IPS-15b (cell line): ENCODE measurements at regions not wholly inside any gene's neighbourhood (a gene's known extent, or its start where the extent isn't known, plus 50 kb on each side); places are given as distances from the start of the nearest gene placed in this dataset.

Source experiments
- H3K27me3 ChIP-seq: one replicate; pipeline ENCODE4 v1.6.1; 2013; ENCODE audit warnings: low read length; ENCODE audit not compliant: control insufficient read depth, insufficient read depth
- H3K36me3 ChIP-seq: one replicate; pipeline ENCODE4 v1.6.1; 2013; ENCODE audit warnings: low read length; ENCODE audit not compliant: control insufficient read depth, insufficient read depth
- H3K4me1 ChIP-seq: one replicate; pipeline ENCODE4 v1.6.1; 2013; ENCODE audit warnings: mild to moderate bottlenecking, low read length; ENCODE audit not compliant: control insufficient read depth, insufficient read depth
- H3K4me3 ChIP-seq: one replicate; pipeline ENCODE4 v1.5.1; 2013; ENCODE audit warnings: low read depth, low read length
- H3K9ac ChIP-seq: one replicate; pipeline ENCODE4 v1.6.1; 2013; ENCODE audit warnings: low read depth, mild to moderate bottlenecking, low read length
- H3K9me3 ChIP-seq: one replicate; pipeline ENCODE4 v1.6.1; 2013; ENCODE audit warnings: mild to moderate bottlenecking, low read length; ENCODE audit not compliant: control insufficient read depth, insufficient read depth

DNA sequence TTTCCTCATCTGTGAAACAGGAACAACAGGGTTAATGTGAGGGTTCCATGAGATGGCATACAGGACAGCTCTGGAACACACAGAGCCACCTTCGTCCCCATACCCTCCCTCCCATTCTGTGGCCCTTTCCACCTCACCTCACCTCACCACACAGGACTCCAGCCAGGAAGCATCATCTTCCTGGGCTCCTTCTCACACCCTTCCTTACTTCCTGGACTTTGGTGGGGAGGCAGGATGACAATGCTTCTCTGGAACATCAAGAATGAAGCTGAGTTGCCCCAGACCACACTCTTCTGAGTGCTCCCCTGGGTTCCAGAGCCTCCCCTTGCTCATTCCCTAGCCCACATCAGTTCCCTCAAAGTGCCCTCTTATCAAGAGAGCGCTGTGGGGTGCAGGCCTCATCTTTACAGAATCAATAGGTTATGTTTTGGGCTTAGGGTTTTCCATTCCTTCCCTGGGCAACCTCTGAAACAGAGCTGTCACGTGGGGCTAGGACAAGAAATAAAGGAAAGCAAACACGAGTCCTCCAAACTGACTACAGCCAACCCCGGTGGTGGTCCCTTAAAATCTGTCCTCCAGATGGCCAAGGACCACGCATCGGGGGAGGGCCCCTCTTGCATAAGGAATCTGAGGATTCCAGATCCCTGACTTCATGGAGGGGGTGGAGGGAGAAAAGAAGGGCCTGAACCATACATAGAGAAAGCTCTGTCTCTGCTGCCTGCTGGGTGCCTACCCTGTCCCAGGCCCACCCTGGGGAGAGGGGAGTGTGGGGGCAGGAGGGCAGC lies 74.4 kb upstream of the ATP6AP2 start:
- Histone ChIP-seq H3K4me1 (no peaks in the 10 kb centered on the region), H3K27me3 (no peaks in the 10 kb centered on the region), H3K36me3 (no peaks in the 10 kb centered on the region), H3K9ac (no peak overlapping the region), H3K4me3 (no peak overlapping the region), H3K9me3 (no peaks in the 10 kb centered on the region)

DNA sequence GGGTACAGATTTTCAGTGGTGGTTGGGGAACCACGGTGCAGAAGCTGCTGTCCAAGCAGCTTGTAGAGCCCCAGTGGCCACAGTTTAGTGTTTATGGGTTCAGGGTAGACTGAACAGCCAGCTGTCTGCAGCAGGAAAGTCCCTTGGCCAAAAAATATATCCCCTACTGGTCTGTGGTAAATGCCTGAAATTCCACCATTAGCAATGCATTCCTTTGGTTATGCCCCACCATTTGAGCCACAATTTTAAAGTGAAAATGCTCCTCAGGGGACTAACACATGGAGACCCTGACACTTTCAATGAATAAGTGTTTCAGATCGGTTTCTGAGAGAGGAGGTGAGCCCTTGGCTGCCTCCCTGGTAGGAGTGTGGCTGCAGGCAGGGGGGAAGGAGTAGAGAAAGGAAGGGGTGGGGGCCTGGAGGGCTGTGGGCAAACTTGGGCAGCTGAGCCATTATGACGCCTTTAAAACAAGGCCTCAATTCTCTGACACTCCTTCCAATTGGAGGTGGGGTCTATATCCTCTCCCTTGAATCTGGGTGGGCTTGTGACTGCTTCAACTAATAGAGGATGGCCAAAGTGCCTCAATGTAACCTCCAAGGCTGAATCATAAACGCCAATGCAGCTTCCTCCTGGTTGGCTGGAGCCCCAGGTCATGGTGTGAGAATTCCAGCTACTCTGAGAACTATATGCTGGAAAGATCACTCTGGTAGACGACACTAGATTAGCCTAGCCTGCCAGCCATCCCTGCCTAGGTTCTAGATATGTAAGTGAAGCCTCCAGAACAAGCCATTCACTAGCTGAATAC lies 75.8 kb upstream of the ATP6AP2 start:
- Histone ChIP-seq H3K9ac (no peak overlapping the region), H3K36me3 (no peaks in the 10 kb centered on the region), H3K27me3 (no peaks in the 10 kb centered on the region), H3K9me3 (no peaks in the 10 kb centered on the region), H3K4me1 (no peaks in the 10 kb centered on the region), H3K4me3 (no peak overlapping the region)

- Histone ChIP-seq H3K27me3 (no peaks in the 10 kb centered on the region), H3K4me1 (no peaks in the 10 kb centered on the region), H3K36me3 (no peaks in the 10 kb centered on the region), H3K4me3 (no peak overlapping the region), H3K9ac (no peak overlapping the region), H3K9me3 (no peaks in the 10 kb centered on the region)
Measured at GRCh38 chrX:40503094-40503493, 77.7 kb upstream of the ATP6AP2 start.

- no peaks in the 10 kb centered on the region for H3K9me3 ChIP-seq
- H3K4me3 ChIP-seq: no peak overlapping the region
- H3K27me3 ChIP-seq: no peaks in the 10 kb centered on the region
- no peaks in the 10 kb centered on the region for H3K4me1 ChIP-seq
- H3K9ac ChIP-seq: no peak overlapping the region
- no peaks in the 10 kb centered on the region for H3K36me3 ChIP-seq
Measured at GRCh38 chrX:40502688-40503087, 78.1 kb upstream of the ATP6AP2 start.

DNA sequence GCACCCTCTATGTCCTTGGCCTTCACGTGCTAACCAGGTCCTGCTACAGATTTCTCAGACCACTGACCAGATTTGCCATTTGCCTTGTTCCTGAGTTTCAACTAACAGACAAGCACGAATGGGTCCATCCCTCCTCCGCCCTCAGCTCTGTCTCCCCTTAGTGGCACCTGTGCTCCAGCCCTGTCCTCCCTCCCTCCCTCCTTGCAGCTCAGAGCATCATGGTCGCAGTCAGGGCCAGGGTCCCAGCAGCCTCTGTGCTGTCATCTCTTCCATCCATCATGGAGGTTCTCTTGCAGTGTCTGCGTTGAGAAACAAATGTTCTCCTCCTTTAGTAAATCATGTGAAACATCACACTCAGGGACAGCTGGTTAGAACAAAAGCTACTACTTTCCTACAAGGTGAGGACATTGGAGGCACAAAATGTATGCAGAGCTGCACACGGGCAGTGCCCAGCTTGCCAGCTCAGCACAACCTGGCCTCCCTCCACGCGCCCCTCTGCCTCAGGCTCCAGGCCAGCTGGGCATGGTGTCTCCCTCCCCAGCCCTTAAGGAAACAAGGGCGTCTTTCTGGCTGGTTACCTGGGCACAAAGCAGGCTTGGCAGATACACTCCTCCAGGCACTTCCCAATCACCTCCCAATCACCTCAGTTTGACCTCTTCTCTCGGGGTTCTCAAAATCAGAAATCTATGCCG lies 79.5 kb upstream of the ATP6AP2 start:
- Histone ChIP-seq H3K4me3 (no peak overlapping the region), H3K36me3 (no peaks in the 10 kb centered on the region), H3K27me3 (no peaks in the 10 kb centered on the region), H3K9ac (no peak overlapping the region), H3K9me3 (no peaks in the 10 kb centered on the region), H3K4me1 (no peaks in the 10 kb centered on the region)

GRCh38 chrX:40496728-40497127 lies 84.0 kb upstream of the ATP6AP2 start:
- Histone ChIP-seq H3K36me3 (no peaks in the 10 kb centered on the region), H3K27me3 (no peaks in the 10 kb centered on the region), H3K4me3 (no peak overlapping the region), H3K9ac (no peak overlapping the region), H3K9me3 (no peaks in the 10 kb centered on the region), H3K4me1 (no peaks in the 10 kb centered on the region)

DNA sequence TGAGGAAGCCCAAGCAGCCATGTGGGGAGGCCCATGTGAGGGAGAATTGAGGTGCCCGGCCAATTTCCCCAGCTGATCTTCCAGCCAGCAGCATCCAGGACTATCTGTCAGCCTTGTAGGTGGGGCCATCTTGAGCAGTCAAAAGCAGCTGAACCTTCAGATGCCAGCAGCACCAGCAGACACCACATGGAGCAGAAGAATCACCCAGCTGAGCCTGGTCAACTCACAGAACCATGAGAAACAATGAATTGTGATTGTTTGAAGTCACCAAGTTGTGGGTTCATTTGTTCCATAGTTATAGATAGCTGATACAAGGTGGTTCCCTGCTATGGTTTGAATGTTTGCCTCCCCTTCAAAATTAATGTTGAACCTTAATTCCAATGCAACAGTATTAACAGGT lies 85.1 kb upstream of the ATP6AP2 start:
- Histone ChIP-seq H3K9me3 (no peaks in the 10 kb centered on the region), H3K4me3 (no peak overlapping the region), H3K27me3 (no peaks in the 10 kb centered on the region), H3K36me3 (no peaks in the 10 kb centered on the region), H3K4me1 (no peaks in the 10 kb centered on the region), H3K9ac (no peak overlapping the region)

DNA sequence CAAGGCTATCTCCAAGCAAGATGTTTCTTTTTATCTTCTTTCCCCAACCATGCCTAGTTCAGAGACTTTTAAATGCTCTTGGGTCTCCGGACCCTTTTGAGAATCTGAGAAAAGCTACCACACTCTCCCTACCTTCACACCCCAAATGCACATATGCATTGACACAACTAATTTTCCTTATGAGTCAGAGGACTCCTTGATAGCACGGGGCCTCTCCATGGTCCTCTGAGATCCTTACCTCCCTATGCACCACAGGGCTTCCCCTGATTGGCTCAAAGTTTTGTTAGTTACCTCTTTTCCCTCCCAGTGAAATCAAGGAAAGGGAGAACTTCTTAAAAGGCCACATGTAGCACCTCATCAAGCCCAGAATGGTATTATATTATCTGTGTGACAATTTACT lies 86.8 kb upstream of the ATP6AP2 start:
- Histone ChIP-seq H3K27me3 (no peaks in the 10 kb centered on the region), H3K4me3 (no peak overlapping the region), H3K9ac (no peak overlapping the region), H3K9me3 (no peaks in the 10 kb centered on the region), H3K4me1 (no peaks in the 10 kb centered on the region), H3K36me3 (no peaks in the 10 kb centered on the region)

DNA sequence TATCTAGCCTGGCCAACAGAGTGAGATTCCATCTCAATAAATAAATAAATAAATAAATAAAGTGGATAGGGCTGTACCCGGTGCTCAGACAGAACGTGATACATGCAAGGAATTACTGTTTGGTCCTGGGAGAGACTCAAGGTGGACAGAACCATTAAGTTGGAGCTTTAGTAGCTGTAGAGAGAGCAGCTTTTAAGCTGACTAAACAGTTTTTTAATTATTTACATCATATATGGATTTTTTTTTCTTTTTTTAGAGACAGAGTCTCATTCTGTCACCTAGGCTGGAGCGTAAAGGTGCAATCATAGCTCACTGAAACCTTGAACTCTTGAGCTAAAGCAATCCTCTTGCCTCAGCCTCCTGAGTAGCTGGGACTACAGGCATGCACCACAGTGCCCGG lies 92.5 kb upstream of the ATP6AP2 start:
- no peak overlapping the region for H3K9ac ChIP-seq
- no peaks in the 10 kb centered on the region for H3K9me3 ChIP-seq
- no peaks in the 10 kb centered on the region for H3K36me3 ChIP-seq
- no peak overlapping the region for H3K4me3 ChIP-seq
- H3K27me3 ChIP-seq: no peaks in the 10 kb centered on the region
- peaks cover 7% of the 10 kb centered on the region for H3K4me1 ChIP-seq

DNA sequence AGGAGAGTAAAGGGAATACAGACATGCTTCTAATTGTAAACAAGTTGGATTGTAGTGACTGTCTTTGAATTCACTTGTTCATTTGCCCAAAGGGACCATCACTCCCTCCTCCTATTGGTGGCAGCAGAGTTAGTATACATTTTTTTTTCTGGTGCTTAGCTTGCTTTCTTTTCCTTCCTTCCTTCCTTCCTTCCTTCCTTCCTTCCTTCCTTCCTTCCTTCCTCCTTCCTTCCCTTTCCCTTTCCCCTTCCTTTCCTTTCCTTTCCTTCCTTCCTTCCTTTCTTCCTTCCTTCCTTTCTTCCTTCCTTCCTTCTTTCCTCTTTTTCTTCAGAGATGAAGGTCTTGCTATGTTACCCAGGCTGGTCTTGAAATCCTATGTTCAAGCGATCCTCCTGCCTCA lies 94.8 kb upstream of the ATP6AP2 start:
- Histone ChIP-seq H3K9me3 (no peaks in the 10 kb centered on the region), H3K4me3 (no peak overlapping the region), H3K27me3 (no peaks in the 10 kb centered on the region), H3K4me1 (peaks cover 7% of the 10 kb centered on the region), H3K36me3 (no peaks in the 10 kb centered on the region), H3K9ac (no peak overlapping the region)

- H3K36me3 ChIP-seq: no peaks in the 10 kb centered on the region
- no peaks in the 10 kb centered on the region for H3K9me3 ChIP-seq
- H3K9ac ChIP-seq: no peak overlapping the region
- no peaks in the 10 kb centered on the region for H3K27me3 ChIP-seq
- H3K4me3 ChIP-seq: no peak overlapping the region
- H3K4me1 ChIP-seq: peaks cover 7% of the 10 kb centered on the region
Measured at GRCh38 chrX:40485102-40485826, 95.5 kb upstream of the ATP6AP2 start.
